ENCODE measurements at regions not wholly inside any gene's neighbourhood (a gene's known extent, or its start where the extent isn't known, plus 50 kb on each side); places are given as distances from the start of the nearest gene placed in this dataset.

- ATAC-seq (ENCODE audit: insufficient read depth, low read depth) (no peak), DNase-seq (no peak)
- H3K4me1 ChIP-seq (ENCODE audit: insufficient read depth, low read length), result no peaks in the 10 kb centered on the region
- no peaks in the 10 kb centered on the region for H3K9me3 ChIP-seq (ENCODE audit: insufficient read depth, low read length, severe bottlenecking)
- no peak overlapping the region for H3K4me3 ChIP-seq (ENCODE audit: low read depth in 1 of 2, low read length in 2 of 2)
- H3K27ac ChIP-seq (ENCODE audit: low read length), result no peak overlapping the region
- no peaks in the 10 kb centered on the region for H4K20me1 ChIP-seq (ENCODE audit: insufficient read depth, low read length)
- no peak overlapping the region for H3K9ac ChIP-seq (ENCODE audit: low read depth, low read length)
- H2AFZ ChIP-seq (ENCODE audit: low read depth, low read length), result no peak overlapping the region
- H3K27me3 ChIP-seq (ENCODE audit: insufficient read depth, low read length, poor library complexity), result peaks cover 3% of the 10 kb centered on the region
- H3K36me3 ChIP-seq (ENCODE audit: insufficient read depth, low read length), result no peaks in the 10 kb centered on the region
- H3K4me2 ChIP-seq (ENCODE audit: insufficient read depth, low read length), result no peak overlapping the region
- no peaks in the 10 kb centered on the region for H3K79me2 ChIP-seq (ENCODE audit: insufficient read depth, low read length)
- TF ChIP-seq CTCF (IDR thresholded peaks at IDR 0.05; ENCODE audit: borderline replicate concordance, extremely low read depth, low read length, poor library complexity, severe bottlenecking) (no peak), EZH2 (IDR thresholded peaks at IDR 0.05; ENCODE audit: borderline replicate concordance, low read depth, low read length, severe bottlenecking) (no peak)
Observed at GRCh38 chr11:44407211-44407996, 97.5 kb upstream of the ALX4 start.

DNA sequence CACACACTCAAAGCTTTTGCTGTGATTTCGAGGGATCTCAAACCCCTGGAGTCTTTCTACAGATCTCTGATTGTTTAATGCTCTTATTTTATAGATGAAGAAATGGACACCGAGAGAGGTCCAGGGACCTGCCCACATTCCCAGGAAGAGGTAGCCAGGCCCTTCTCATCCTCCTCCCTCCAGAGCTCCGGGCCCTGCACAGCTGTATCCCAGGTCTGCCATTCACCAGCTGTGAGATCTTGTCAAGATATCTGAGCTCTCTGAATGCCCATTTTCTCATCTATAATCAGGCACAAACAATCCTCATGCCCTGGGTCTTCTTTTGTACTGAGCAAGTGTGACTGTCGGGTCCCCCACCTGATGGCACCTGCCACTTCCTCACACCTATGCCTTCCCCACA lies 98.2 kb upstream of the ALX4 start:
- H3K9me3 ChIP-seq (ENCODE audit: insufficient read depth, low read length, severe bottlenecking), result no peaks in the 10 kb centered on the region
- ATAC-seq (ENCODE audit: insufficient read depth, low read depth), result no peak

GRCh38 chr11:44408711-44409470 lies 99.0 kb upstream of the ALX4 start:
- no peaks in the 10 kb centered on the region for H4K20me1 ChIP-seq (ENCODE audit: insufficient read depth, low read length)
- no peak overlapping the region for H3K4me2 ChIP-seq (ENCODE audit: insufficient read depth, low read length)
- DNase-seq (no peak), ATAC-seq (ENCODE audit: insufficient read depth, low read depth) (no peak)
- H3K4me1 ChIP-seq (ENCODE audit: insufficient read depth, low read length), result no peaks in the 10 kb centered on the region
- no peak overlapping the region for H3K4me3 ChIP-seq (ENCODE audit: low read depth in 1 of 2, low read length in 2 of 2)
- peaks cover 3% of the 10 kb centered on the region for H3K27me3 ChIP-seq (ENCODE audit: insufficient read depth, low read length, poor library complexity)
- H3K9me3 ChIP-seq (ENCODE audit: insufficient read depth, low read length, severe bottlenecking), result no peaks in the 10 kb centered on the region
- TF ChIP-seq CTCF (IDR thresholded peaks at IDR 0.05; ENCODE audit: borderline replicate concordance, extremely low read depth, low read length, poor library complexity, severe bottlenecking) (no peak), EZH2 (IDR thresholded peaks at IDR 0.05; ENCODE audit: borderline replicate concordance, low read depth, low read length, severe bottlenecking) (no peak)
- no peak overlapping the region for H3K27ac ChIP-seq (ENCODE audit: low read length)
- no peak overlapping the region for H2AFZ ChIP-seq (ENCODE audit: low read depth, low read length)
- H3K79me2 ChIP-seq (ENCODE audit: insufficient read depth, low read length), result no peaks in the 10 kb centered on the region
- no peak overlapping the region for H3K9ac ChIP-seq (ENCODE audit: low read depth, low read length)
- H3K36me3 ChIP-seq (ENCODE audit: insufficient read depth, low read length), result no peaks in the 10 kb centered on the region

More for the DNA sequence above, 98.2 kb upstream of the ALX4 start:
- Histone ChIP-seq H3K79me2 (ENCODE audit: insufficient read depth, low read length) (no peaks in the 10 kb centered on the region), H3K27me3 (ENCODE audit: insufficient read depth, low read length, poor library complexity) (peaks cover 3% of the 10 kb centered on the region), H3K36me3 (ENCODE audit: insufficient read depth, low read length) (no peaks in the 10 kb centered on the region), H3K9ac (ENCODE audit: low read depth, low read length) (no peak overlapping the region), H3K4me3 (ENCODE audit: low read depth in 1 of 2, low read length in 2 of 2) (no peak overlapping the region), H4K20me1 (ENCODE audit: insufficient read depth, low read length) (no peaks in the 10 kb centered on the region), H3K27ac (ENCODE audit: low read length) (no peak overlapping the region), H3K4me2 (ENCODE audit: insufficient read depth, low read length) (no peak overlapping the region), H3K4me1 (ENCODE audit: insufficient read depth, low read length) (no peaks in the 10 kb centered on the region), H2AFZ (ENCODE audit: low read depth, low read length) (no peak overlapping the region)
- no peak for DNase-seq
- no peak for TF ChIP-seq EZH2 (IDR thresholded peaks at IDR 0.05; ENCODE audit: borderline replicate concordance, low read depth, low read length, severe bottlenecking)
- TF ChIP-seq CTCF (IDR thresholded peaks at IDR 0.05; ENCODE audit: borderline replicate concordance, extremely low read depth, low read length, poor library complexity, severe bottlenecking), result no peak
